ENCODE measurements at regions not wholly inside any gene's neighbourhood (a gene's known extent, or its start where the extent isn't known, plus 50 kb on each side); places are given as distances from the start of the nearest gene placed in this dataset.

- Histone ChIP-seq H3K14ac (ENCODE audit: insufficient read length) (no peak overlapping the region), H3K23me2 (ENCODE audit: low read depth, low read length) (no peaks in the 10 kb centered on the region; the same call in 1 of the 2 replicates), H3K56ac (replicated peaks; ENCODE audit: insufficient read length, low read depth, low read length) (no peak overlapping the region), H4K20me1 (replicated peaks in 1 of 2; ENCODE audit: control insufficient read depth in 1 of 2, insufficient read depth in 2 of 2, low read length in 2 of 2) (no peaks in the 10 kb centered on the region), H2BK15ac (ENCODE audit: low read length) (no peak overlapping the region), H3K36me3 (ENCODE audit: control insufficient read depth in 2 of 4, insufficient read depth in 4 of 4, low read length in 3 of 4) (no peaks in the 10 kb centered on the region), H2BK12ac (ENCODE audit: low read depth, low read length) (no peak overlapping the region), H2BK5ac (ENCODE audit: low read depth, low read length) (no peak overlapping the region), H3K9me3 (ENCODE audit: insufficient read depth in 2 of 2, low read depth in 1 of 2, low read length in 1 of 2) (no peaks in the 10 kb centered on the region), H2AK5ac (ENCODE audit: low read depth, low read length) (no peak overlapping the region), H3K79me1 (ENCODE audit: low read depth, low read length) (no peaks in the 10 kb centered on the region), H4K8ac (ENCODE audit: extremely low read depth, insufficient read depth, low read length) (no peak overlapping the region), H2AFZ (ENCODE audit: low read length) (no peak overlapping the region), H4K5ac (ENCODE audit: insufficient read length, low read depth, low read length) (no peak overlapping the region), H2BK20ac (ENCODE audit: low read length) (no peak overlapping the region), H4K91ac (replicated peaks; ENCODE audit: insufficient read length, low read length) (no peak overlapping the region), H3K18ac (ENCODE audit: extremely low read depth, low read length) (no peak overlapping the region), H3K27me3 (replicated peaks in 1 of 4; ENCODE audit: control insufficient read depth in 3 of 4, extremely low read depth in 1 of 4, insufficient read depth in 3 of 4, low read length in 3 of 4) (no peaks in the 10 kb centered on the region), H3K4me2 (ENCODE audit: insufficient read depth in 1 of 2, low read depth in 2 of 2, low read length in 2 of 2) (no peak overlapping the region), H3K4ac (replicated peaks; ENCODE audit: insufficient read length, low read depth, low read length) (no peak overlapping the region), H3K23ac (ENCODE audit: insufficient read length) (no peak overlapping the region), H3K27ac (ENCODE audit: low read depth, low read length) (no peak overlapping the region), H3K4me3 (ENCODE audit: extremely low read depth in 1 of 4, insufficient read depth in 2 of 4, low read depth in 3 of 4, low read length in 4 of 4) (no peak overlapping the region), H3K9ac (replicated peaks in 1 of 4; ENCODE audit: extremely low read depth in 1 of 4, low read depth in 3 of 4, low read length in 3 of 4) (no peak overlapping the region), H3K4me1 (replicated peaks in 1 of 4; ENCODE audit: control insufficient read depth in 3 of 4, insufficient read depth in 4 of 4, low read length in 3 of 4) (no peaks in the 10 kb centered on the region), H3K79me2 (ENCODE audit: control insufficient read depth in 1 of 2, insufficient read depth in 2 of 2, low read length in 2 of 2) (no peaks in the 10 kb centered on the region), H2BK120ac (replicated peaks; ENCODE audit: low read depth, low read length) (no peak overlapping the region)
- TF ChIP-seq EP300 (IDR thresholded peaks at IDR 0.05; ENCODE audit: borderline replicate concordance in 1 of 2, low read depth in 2 of 2, low read length in 2 of 2) (no peak), TBP (IDR thresholded peaks at IDR 0.05; ENCODE audit: low read depth, low read length) (no peak), POLR2AphosphoS5 (IDR thresholded peaks at IDR 0.05; ENCODE audit: low read depth, low read length) (no peak), FOSL1 (IDR thresholded peaks at IDR 0.05; ENCODE audit: insufficient read depth, low read depth, low read length) (no peak), SIX5 (IDR thresholded peaks at IDR 0.05; ENCODE audit: low read depth, low read length) (no peak), RAD21 (IDR thresholded peaks at IDR 0.05 in 1 of 2, conservative IDR thresholded peaks at IDR 0.05 in 1 of 2; ENCODE audit: low read depth in 2 of 2, low read length in 2 of 2) (no peak), TAF1 (IDR thresholded peaks at IDR 0.05; ENCODE audit: low read depth, low read length) (no peak), RBBP5 (IDR thresholded peaks at IDR 0.05; ENCODE audit: borderline replicate concordance, low read depth, low read length) (no peak), CBX8 (IDR thresholded peaks at IDR 0.05; ENCODE audit: borderline replicate concordance, low read depth, low read length) (no peak), KDM1A (IDR thresholded peaks at IDR 0.05; ENCODE audit: borderline replicate concordance, low read length) (no peak), ZNF274 (IDR thresholded peaks at IDR 0.05; ENCODE audit: borderline replicate concordance, extremely low read depth, low read length) (no peak)
- TF ChIP-seq, protein P1, sequence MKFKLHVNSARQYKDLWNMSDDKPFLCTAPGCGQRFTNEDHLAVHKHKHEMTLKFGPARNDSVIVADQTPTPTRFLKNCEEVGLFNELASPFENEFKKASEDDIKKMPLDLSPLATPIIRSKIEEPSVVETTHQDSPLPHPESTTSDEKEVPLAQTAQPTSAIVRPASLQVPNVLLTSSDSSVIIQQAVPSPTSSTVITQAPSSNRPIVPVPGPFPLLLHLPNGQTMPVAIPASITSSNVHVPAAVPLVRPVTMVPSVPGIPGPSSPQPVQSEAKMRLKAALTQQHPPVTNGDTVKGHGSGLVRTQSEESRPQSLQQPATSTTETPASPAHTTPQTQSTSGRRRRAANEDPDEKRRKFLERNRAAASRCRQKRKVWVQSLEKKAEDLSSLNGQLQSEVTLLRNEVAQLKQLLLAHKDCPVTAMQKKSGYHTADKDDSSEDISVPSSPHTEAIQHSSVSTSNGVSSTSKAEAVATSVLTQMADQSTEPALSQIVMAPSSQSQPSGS (IDR thresholded peaks at IDR 0.05; ENCODE audit: low read length) = no peak
- no peak for FAIRE-seq
- ChIA-PET POLR2A (ENCODE audit: partially characterized antibody) (no interaction called here), CTCF (ENCODE audit: partially characterized antibody) (no interaction called here)
- no peak for DNase-seq (ENCODE audit: low read depth in 1 of 2, low spot score in 2 of 2)
- 93% methylated on average over 2 of the region's 2 CpGs; no CpG with 5 or more reads in 1 of the 2 experiments for WGBS, 2 experiments (ENCODE audit: extremely low coverage in 1 of 2, insufficient coverage in 1 of 2, insufficient read length in 1 of 2, insufficient replicate concordance in 2 of 2, low coverage in 1 of 2, low lambda C conversion rate in 2 of 2, missing lambda C conversion rate in 1 of 2)
Observed at GRCh38 chr16:8087146-8087545, 503.2 kb downstream of the TMEM114 start.
